NCI-H345 treated with DMSO at 0.1 percent for 48 hours (cell line): ENCODE measurements at regions not wholly inside any gene's neighbourhood (a gene's known extent, or its start where the extent isn't known, plus 50 kb on each side); places are given as distances from the start of the nearest gene placed in this dataset.

Experiments used
- DNase-seq: peaks from one replicate; lab custom pipeline; 2025; ENCODE audit not compliant: unreplicated experiment; lab: John Stamatoyannopoulos, UW

DNA sequence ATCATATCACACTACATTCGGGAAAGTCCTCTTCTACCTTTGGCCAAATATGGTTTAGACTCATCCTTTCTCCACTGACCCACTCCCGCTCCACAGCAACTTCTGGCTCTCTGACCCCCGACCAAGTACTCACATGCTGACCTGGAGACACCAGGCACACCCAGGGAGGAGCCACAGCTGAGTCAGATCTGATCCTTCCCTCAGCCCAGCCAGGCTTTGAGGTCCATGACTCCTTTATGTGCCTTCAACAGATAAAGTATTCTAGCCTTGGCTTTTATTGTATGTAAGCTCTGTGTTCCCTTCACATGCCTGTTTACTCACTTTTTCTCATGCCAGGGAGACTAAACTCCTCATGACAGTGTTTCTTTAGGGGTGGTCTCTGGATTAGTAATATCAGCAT is 166.9 kb upstream of the UMPS start:
- DNase-seq, result no peak

DNA sequence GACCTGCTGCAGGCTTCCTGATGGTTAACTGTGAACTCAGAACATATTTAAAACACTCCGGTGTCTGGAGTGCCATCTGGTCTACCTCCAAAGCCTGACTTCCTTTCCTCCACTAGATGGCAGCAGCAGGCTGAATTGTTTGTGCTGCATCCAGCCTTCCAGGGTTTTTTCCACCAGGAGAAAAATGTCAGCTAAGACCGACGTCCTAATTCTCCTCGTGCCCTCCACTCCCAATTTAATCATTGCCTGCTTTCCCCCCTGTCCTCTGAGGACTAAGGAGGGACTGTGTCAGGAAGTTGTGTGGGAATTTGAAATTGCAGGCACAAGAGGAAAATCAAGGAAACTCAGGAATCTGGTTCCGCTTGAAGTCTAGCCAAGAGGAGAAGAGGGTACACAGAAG is 165.2 kb upstream of the UMPS start:
- DNase-seq, result peak; percentile 52

DNA sequence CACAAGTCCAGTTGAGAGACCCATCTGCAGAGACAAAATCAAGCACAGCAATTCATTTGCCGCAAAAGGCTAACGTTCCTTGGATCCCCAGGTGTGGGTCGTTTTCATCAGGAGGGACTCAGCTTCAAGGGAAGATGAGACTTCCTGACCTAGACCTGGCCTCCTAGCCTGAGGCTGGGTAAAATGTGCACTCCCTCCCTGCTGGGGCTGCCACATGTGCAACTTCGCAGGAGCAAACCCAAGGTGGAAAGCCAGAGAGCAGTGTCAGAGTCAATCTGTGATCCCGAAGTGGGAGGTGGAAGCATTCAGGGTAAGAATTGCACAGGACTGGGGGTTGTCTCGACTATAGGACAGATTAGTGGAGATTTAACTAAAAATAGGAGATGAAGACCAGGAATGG is 164.7 kb upstream of the UMPS start:
- no peak for DNase-seq

DNA sequence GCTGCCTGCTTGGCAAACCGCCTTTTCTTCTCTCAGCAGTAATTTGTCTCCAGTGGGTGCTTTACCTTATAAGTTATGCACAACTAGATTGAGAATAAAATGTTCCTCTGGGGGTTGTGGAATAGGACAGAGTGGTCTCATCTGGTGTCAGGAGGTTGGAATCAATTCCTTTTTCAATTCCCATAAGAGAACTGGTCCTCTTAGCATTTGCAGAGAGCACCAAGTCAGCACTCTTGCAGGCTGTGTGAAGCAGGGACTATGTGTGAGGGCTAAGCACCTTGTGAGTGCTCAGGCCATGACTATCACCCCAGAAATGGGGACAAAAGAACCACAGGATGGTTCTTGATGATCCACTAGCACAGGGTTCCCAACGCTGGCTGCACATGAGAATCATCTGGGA is 163.6 kb upstream of the UMPS start:
- no peak for DNase-seq

DNA sequence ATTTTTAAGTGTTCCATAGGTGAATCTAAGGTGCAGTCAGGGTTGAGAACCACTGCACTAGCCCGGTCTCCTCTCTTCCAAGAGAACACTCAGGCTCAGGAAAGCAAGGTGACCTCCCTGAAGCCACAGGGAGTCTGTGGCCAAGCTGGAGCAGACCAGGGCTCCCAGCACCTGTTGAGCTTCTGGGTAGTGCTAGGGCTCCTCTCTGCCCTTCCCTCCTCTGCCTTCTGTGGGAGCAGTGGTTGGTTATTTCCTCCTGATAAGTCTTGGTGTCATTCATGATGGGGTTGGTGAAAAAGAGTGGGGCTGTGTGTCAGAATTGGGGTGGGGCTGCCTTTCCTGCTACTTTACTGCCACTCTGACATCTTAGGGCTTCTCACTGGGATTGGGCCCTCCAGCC is 163.1 kb upstream of the UMPS start:
- DNase-seq, result no peak

DNA sequence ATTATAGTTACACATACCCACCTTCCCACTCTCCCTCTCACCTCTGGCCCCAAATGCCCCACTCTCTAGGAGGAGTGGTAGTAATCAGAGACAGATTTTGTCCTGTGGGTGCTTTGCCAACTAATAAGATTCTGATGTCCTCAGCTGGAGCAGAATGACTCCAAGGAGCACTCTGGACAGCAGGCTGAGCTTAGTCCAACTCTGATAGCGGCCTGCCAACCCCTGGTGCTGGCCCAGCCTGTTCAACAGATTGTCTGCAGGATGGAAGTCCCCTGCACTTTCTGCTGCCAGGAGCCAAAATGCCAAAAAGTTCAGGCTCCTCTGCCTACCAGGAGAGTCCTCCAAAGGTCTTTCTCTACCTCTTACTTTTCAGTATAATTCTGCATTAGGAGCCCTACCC is 160.5 kb upstream of the UMPS start:
- no peak for DNase-seq

DNA sequence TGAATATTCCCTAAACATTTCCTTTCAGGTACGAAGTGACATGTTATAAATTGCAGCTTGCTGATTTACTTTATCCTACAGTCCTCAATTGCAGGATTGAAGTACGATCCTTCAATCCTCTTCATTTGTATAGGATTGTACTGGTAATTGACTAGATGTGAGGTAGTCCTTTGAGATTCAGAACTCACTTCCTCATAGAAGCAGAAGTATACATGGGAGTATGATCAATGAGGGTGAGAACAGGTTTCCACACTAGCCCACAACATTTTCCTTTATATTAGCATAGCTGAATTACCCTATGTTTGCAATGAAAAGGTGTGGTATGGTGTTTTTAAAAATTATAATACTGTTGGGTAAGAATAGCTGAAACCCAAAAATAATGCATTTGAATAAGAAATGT is 160.0 kb upstream of the UMPS start:
- no peak for DNase-seq

DNA sequence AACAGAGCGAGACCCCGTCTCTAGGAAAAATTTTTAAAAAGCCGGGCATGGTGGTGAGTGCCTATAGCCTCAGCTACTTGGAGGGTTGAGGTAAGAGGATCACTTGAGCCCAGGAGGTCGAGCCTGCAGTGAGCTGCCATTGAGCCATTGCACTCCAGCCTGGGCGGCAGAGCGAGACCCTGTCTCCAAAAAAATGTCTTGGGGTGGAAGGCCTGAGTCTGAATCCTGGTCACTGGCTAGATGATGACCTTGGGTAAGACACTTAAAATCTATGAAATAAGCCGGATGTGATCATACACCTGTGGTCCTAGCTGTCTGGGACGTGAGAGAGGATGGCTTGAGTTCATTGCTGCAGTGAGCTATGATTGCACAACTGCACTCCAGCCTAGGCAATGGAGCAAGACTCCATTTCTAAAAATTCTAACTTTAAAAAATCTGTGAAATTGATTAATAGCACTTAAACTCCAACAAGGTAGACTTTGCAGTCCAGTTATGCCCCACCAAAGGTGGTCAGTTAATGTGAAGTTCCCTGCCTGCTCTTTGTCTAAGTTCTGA is 157.3 kb upstream of the UMPS start:
- no peak for DNase-seq

DNA sequence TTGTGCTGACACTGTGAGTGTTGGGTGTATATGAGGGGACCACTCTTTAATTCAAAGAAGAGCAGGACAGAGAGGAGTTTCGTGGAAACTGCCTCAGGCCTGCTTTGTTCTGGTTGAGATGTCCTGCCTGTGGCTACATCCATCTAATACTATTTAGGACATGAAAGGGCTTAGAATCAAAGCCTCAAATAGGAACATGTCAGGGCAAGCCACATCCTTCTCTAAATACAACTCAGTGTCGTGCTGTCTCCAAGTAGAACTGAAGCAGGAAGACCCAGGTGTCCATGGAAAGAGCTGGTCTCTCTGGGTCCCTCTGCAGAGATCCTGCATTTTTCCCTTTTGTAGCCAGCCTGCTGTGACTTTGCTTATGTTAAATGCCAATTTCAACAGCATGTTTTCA is 156.2 kb upstream of the UMPS start:
- DNase-seq, result no peak

DNA sequence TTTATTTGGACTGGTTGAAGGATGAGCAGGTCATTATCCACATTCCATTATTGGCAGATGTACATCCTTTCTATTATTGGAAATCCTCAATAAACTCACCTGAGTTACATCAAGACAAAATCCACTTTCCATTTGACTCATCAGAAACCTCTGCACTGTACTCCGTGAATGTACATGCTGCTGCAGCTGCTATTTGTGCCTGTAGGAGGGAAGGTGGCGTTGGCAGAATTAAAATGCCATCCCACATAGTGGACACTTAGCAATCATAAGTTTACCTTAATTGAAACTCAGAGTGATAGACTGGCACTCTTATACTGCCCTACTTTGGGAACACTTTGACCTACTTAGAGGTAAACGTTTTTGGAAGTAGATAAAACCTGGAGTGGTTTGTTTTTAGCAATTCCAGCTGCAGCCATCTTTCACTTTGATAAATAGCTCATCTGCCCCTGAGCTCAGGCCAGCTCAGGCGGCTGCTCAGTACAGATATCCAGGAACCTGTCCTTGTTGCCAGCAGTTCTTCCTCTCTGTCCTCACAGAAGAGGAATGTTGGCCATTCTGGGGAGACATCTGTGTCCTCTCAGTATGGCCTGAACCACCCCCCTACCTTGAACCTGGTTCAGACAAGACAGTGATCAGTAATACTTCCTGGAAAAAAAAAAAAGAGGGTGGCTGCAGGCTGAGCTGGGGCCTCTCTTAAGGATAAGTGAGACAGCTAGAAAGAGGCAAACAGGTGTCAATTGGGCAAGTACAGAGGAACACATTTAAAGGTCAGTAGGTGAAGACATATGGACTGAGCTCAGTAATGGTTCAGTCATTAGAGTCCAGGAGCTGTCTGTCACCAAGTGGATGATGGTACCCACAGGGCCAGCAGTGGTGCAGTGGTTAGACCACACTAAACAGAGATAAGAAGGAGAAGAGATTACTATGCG is 153.4 kb upstream of the UMPS start:
- no peak for DNase-seq

DNA sequence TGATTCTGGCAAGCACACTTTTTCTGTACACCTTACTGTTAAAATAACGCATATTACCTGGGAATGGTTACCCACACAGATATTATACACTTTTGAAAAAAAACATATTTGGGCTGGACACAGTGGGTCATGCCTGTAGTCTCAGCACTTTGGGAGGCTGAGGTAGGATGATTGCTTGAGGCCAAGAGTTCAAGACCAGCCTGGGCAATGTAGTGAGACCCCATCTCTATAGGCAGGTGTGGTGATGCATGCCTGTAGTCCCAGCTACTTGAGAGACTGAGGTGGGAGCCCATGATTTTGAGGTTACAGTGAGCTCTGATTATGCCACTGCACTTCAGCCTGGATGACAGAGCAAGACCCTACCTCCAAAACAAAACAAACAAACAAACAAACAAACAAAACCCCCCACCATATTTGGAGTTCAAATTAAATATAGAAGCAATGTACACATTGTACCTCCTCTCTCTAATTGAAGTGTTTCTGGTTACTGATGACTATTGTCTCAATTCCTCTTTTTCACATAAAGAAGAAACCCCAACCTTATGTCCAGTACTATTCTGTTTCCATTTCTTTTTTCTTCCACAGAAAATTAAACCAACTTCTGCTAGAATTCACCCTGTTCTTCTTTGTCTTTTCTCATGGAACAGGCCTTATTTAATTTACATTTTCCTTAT is 152.6 kb upstream of the UMPS start:
- DNase-seq, result no peak

DNA sequence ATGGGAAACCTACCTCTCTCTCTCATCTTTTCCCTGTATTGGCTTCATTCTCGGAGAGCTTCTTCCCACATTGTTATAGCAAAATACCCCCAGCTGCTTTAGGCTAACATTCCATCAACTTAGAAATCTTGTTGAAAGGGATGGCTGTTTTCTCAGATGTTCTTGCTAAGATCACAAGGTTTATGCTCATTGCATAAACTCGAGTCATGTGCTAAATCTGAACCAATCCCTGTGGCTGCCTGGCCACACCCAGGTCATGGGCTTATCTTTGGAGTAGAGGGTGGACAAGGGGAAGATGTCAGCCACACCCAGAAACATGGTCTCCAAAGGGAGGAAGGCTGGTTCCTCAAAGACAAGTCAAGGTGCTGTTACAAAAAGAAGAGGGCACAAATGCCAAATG is 150.6 kb upstream of the UMPS start:
- no peak for DNase-seq

DNA sequence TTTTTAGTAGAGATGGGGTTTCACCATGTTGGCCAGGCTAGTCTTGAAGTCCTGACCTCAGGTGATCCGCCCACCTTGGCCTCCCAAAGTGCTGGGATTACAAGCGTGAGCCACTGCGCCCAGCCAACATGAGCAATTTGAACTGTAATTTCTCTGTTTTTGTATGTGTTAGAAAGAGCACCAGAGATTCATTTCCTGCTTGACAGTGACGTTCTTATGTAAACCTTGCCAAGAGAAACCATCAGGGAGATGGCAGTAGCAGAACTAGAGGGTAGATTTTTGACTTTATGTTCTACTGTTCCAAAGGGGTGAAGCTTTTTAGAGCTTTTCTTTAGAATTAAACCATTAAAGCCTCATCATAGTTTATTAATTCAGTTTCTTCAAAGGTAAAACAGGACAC is 148.1 kb upstream of the UMPS start:
- no peak for DNase-seq

DNA sequence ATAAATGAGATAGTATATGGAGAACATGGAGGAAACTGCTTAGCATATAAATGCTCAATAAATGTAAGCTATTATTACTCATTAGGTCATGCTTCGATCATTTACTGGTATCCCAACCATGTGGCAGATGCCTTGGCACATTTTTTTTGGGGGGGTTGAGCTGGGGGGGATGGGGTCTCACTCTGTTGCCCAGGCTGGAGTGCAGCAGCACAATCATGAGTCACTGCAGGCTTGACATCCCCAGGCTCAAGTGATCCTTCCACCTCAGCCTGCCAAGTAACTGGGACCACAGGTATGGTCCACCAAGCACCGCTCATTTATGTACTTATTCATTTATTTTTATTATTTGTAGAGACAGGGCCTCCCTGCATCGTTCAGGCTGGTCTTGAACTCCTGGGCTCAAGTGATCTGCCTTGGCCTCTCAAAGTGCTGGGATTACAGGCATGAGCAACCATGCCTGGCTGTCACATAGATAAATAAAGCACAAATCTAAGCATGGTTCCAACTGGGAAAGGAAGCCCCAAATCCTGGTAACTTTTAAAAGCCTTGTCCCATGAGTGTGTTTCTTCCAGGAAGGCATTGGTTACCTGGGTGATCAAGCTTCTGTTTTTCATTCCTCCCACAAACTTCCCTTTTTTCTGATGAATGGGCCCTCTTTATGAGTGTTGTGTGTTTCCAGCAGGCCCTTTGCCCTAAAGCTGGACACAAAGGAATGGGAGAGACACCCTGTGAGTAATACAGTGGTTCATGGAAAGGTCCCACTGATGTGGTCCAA is 147.4 kb upstream of the UMPS start:
- DNase-seq, result no peak

DNA sequence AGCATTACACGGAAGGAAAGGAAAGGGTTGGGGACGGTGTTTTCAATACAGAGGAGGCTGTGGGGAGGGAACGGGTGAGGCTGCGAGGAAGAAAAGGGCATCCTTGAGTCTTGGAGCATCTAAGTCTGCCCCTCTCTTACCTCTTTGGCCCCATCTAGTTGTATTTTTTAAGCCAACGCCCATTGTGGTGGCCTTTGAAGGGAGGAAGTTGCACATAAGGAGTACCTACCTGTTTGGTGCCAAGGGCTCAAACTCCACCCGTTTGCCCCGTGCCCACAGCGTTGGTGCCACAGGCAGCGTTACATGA is 146.1 kb upstream of the UMPS start:
- no peak for DNase-seq

DNA sequence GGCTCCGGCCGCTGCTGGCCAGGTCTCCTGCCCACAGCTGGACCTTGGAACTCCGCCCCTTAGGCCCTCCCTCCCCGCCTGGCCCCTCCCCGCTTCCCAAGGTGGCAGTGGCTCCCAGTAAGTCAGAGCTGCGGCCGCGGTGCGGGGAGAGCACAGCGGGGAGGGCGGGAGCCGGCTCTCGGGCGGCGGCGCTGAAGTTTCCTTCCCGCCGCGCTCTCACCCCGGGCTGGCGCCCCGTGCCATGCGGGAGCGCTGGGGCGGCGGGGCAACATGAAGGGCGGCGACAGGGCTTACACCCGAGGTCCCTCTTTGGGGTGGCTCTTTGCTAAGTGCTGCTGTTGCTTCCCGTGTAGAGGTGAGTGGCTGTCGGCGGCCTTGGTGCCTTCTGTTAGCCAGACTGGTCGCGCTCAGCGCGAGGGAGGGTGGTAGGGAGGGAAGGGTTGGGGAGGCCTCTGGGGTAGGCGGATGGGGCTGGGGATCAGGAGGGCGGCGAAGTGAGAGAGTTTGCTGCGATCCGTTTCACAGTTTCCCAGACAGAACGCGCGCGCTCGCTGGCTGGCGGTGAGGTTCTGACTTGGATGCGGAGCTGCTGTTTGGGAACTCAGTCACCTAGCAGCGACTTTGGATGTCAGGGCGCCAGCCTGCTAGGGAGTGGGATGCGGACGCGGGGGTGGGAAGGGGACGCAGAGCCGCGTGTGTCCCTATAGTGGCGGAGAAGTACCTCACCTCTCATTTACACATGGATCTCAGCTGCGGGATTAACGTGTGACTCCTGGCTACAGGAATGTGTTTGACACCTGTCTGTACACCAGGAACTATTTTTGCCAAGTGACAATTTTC is 145.5 kb upstream of the UMPS start:
- no peak for DNase-seq

DNA sequence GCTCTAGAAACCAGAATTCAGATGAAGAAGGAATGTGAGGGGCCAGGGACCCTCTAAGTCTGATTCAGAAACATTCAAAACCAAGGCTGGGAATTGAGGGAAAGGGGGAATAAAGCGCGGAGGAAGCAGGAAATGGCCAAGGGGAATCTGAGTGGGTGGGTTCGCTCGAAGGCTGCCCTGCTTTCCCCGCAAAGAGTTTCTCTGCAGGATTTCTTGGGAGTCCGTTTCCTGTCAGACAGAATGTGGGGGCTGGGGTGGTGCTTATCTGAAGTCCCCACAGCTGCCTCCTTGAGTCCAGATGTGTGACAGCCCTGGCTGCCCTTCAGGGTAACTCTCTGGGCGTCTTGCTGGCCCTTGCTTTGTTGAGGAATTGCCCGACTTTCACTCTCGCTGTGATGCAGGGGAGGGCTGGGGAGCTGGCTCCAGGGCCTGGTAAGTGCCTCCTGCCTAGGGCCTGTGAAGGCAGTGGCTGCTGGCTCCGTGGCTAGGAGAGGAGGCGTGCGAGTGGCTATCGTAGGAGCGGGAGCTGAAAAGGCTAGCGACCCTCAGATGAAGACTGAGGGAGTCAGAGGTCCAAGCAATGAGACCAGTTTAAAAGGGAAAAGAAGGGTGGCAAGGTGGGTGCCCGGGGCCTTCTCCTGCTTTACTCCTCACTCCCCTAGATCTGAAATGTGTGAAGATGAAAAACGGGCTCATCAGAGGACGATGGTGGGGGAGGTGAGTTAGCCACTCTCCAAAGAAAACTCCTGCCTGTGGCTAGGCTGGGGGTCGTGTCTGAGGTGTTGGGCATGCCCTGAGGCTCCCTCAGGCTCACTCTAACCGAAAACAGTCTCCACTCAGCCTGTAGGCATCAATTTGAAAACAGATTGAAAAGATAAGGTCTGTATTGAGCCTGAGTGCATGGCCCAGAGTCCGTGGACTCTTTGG is 143.9 kb upstream of the UMPS start:
- DNase-seq, result no peak

DNA sequence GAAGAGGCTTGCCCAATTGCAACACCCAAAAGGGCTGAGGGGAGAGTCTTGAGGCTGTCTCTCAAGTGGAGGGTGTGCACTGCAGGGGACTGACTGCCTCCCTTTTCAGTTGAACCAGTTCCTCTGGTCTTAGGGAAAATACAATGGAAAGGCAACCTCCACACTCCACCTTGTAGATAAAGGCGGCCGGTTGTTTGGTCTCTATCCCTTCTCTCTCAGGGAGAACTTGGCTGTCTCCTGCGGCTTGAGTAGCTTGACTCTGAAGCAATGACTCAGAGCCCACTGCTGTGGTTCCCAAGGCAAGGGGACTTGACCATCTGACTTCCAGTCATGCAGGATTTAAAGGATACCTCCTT is 143.2 kb upstream of the UMPS start:
- DNase-seq, result no peak

DNA sequence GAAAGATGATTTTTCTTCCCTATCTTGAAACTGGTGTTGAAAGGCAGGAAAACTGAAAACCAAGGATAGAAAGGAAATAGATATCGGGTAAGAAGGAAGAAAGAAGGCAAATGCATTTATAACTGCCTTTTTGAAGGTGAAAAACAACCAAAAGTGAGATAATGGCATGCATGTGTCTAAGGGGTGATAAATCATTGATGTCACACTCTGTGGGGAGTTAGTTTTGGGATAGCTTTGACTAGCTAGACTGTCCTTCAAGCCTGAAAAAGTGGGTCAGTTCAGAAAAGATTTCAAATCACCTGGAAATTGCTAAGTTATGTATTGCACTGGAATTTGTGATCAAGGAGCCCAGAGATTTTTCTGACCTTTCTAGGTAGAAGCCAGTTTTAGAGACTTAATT is 142.2 kb upstream of the UMPS start:
- no peak for DNase-seq

DNA sequence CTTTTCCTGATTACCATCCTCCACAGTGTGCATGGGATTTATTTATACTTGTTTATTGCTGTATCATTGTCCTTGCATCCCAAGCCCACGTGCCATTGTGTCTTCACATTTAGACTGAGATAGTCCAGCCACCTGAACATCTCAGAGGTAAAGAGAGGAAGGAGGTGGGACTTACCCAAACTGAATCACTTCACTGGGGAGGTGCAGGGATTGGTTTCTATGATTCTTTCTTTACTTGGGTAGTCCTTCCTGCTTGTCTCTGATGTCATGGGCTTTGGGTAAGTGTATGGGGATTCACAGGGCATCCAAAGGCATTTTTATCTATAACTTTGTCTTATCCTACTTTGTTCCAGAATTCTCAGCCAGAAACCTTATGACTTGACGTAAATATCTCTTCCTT is 141.5 kb upstream of the UMPS start:
- DNase-seq, result no peak
